ENCODE measurements at regions not wholly inside any gene's neighbourhood (a gene's known extent, or its start where the extent isn't known, plus 50 kb on each side); places are given as distances from the start of the nearest gene placed in this dataset.

- TF ChIP-seq POLR2AphosphoS5 (IDR thresholded peaks at IDR 0.05; ENCODE audit: low read depth) = no peak
- DNase-seq (ENCODE audit: low read depth in 1 of 2, low spot score in 1 of 2) = no peak
- Histone ChIP-seq H3K27ac (replicated peaks) (no peak overlapping the region), H3K4me3 (replicated peaks; ENCODE audit: insufficient read depth, low read length) (no peak overlapping the region), H3K27me3 (ENCODE audit: insufficient read depth, poor library complexity, severe bottlenecking) (no peaks in the 10 kb centered on the region)
Measured at GRCh38 chr4:187516224-187516623, 479.3 kb upstream of the ZFP42 start.

DNA sequence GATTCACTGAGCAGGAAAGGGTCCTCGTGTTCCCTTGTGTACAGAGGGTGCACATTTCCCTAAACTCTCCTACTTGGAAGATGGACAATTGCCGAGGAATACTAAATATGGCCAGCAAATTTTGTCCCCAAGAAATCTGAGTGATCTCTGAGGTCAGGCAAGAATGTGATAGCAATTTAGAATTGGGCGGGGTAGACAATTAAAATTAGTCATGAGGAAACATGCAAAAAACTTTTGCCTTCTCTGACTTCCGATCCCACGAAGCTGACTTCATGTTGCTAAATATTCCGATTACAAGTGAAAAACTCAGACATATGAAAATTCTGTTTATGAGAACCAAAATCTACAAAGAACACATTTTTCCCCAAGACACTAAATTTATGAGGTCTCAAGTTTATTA lies 453.9 kb upstream of the ZFP42 start:
- no peak for DNase-seq (ENCODE audit: low read depth in 1 of 2, low spot score in 1 of 2)
- no peaks in the 10 kb centered on the region for H3K27me3 ChIP-seq (ENCODE audit: insufficient read depth, poor library complexity, severe bottlenecking)
- TF ChIP-seq POLR2AphosphoS5 (IDR thresholded peaks at IDR 0.05; ENCODE audit: low read depth) (no peak), GABPA (IDR thresholded peaks at IDR 0.05; ENCODE audit: low read depth) (no peak), REST (IDR thresholded peaks at IDR 0.05; ENCODE audit: insufficient replicate concordance, low read depth) (no peak), SPI1 (IDR thresholded peaks at IDR 0.05; ENCODE audit: borderline replicate concordance, low read depth) (no peak)
- TF ChIP-seq, protein P1, sequence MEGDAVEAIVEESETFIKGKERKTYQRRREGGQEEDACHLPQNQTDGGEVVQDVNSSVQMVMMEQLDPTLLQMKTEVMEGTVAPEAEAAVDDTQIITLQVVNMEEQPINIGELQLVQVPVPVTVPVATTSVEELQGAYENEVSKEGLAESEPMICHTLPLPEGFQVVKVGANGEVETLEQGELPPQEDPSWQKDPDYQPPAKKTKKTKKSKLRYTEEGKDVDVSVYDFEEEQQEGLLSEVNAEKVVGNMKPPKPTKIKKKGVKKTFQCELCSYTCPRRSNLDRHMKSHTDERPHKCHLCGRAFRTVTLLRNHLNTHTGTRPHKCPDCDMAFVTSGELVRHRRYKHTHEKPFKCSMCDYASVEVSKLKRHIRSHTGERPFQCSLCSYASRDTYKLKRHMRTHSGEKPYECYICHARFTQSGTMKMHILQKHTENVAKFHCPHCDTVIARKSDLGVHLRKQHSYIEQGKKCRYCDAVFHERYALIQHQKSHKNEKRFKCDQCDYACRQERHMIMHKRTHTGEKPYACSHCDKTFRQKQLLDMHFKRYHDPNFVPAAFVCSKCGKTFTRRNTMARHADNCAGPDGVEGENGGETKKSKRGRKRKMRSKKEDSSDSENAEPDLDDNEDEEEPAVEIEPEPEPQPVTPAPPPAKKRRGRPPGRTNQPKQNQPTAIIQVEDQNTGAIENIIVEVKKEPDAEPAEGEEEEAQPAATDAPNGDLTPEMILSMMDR (IDR thresholded peaks at IDR 0.05; ENCODE audit: insufficient read depth, low read length) = no peak
- no peak overlapping the region for H3K27ac ChIP-seq (replicated peaks)
- no peak overlapping the region for H3K4me3 ChIP-seq (replicated peaks; ENCODE audit: insufficient read depth, low read length)

DNA sequence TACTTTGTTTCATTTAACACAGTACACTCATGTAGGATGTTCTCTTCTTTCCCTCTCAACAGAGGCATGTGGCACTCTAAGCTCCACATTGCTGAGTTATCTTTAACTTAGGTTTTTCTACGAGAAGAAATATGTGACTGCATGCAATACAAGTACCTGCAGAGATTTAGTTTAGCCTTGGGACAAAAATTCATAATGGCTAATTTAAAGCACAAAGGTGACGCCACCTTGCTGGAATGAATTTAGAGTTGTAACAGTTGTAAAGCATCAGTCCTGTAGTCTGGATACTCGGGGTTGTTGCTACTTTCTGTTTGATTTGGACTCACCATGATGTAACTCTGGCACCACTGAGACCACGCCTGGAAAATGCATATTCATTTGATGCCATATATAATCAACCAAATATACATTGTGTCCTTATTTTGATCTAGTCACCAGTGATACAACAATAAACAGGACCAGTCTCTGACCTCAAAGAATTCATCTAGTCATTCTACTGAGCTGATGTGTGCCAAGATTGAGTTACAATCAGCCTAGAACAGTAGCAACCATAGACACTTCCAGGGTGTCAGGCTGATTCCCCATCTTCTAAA lies 451.0 kb upstream of the ZFP42 start:
- TF ChIP-seq REST (IDR thresholded peaks at IDR 0.05; ENCODE audit: insufficient replicate concordance, low read depth) (no peak), GABPA (IDR thresholded peaks at IDR 0.05; ENCODE audit: low read depth) (no peak), POLR2AphosphoS5 (IDR thresholded peaks at IDR 0.05; ENCODE audit: low read depth) (no peak), SPI1 (IDR thresholded peaks at IDR 0.05; ENCODE audit: borderline replicate concordance, low read depth) (no peak)
- TF ChIP-seq, protein P1 (IDR thresholded peaks at IDR 0.05; ENCODE audit: insufficient read depth, low read length) = no peak
- H3K27ac ChIP-seq (replicated peaks) = no peak overlapping the region
- DNase-seq (ENCODE audit: low read depth in 1 of 2, low spot score in 1 of 2) = no peak
- H3K4me3 ChIP-seq (replicated peaks; ENCODE audit: insufficient read depth, low read length) = no peak overlapping the region
- no peaks in the 10 kb centered on the region for H3K27me3 ChIP-seq (ENCODE audit: insufficient read depth, poor library complexity, severe bottlenecking)

GRCh38 chr4:187547316-187547715 lies 448.3 kb upstream of the ZFP42 start:
- DNase-seq (ENCODE audit: low read depth in 1 of 2, low spot score in 1 of 2) = no peak
- Histone ChIP-seq H3K4me3 (replicated peaks; ENCODE audit: insufficient read depth, low read length) (no peak overlapping the region), H3K27ac (replicated peaks) (no peak overlapping the region), H3K27me3 (ENCODE audit: insufficient read depth, poor library complexity, severe bottlenecking) (no peaks in the 10 kb centered on the region)
- TF ChIP-seq REST (IDR thresholded peaks at IDR 0.05; ENCODE audit: insufficient replicate concordance, low read depth) (no peak), SPI1 (IDR thresholded peaks at IDR 0.05; ENCODE audit: borderline replicate concordance, low read depth) (no peak), GABPA (IDR thresholded peaks at IDR 0.05; ENCODE audit: low read depth) (no peak), POLR2AphosphoS5 (IDR thresholded peaks at IDR 0.05; ENCODE audit: low read depth) (no peak)
- TF ChIP-seq, protein P1 (IDR thresholded peaks at IDR 0.05; ENCODE audit: insufficient read depth, low read length) = no peak
